Heart left ventricle (tissue), 16 donors: ENCODE measurements at regions not wholly inside any gene's neighbourhood (a gene's known extent, or its start where the extent isn't known, plus 50 kb on each side); places are given as distances from the start of the nearest gene placed in this dataset.
"Not testable (repeated sequence)": the region's sequence is repeated elsewhere in the genome, so short reads cannot be mapped to it uniquely, and the experiment has no call there.

Experiments
- ATAC-seq, 4 donors: fragments of 200-7000 bp; cut with Tn5 transposase; one replicate each; pipeline ENCODE4 v1.9.1; 2020 to 2022; ENCODE audit warnings: moderate library complexity in 4 of 4, mild to moderate bottlenecking in 3 of 4, moderate number of reproducible peaks in 1 of 4
- DNase-seq, 5 donors: peaks; one replicate each; pipeline ENCODE4 v3.0.0-alpha.2; 2020
- H3K27ac ChIP-seq, 12 donors: fragments of 200-600 bp; sonication (generic) in 4 of 12; one replicate each; pipeline versions ENCODE4 v1.5.0 to v1.8.0; 2016 to 2022; ENCODE audit warnings: mild to moderate bottlenecking in 2 of 12
- H3K27me3 ChIP-seq, 9 donors: fragments of 200-600 bp; sonication (generic) in 2 of 9; one replicate each; pipeline versions ENCODE4 v1.5.1 to v1.8.0; 2016 to 2022; ENCODE audit warnings: mild to moderate bottlenecking in 3 of 9
- H3K36me3 ChIP-seq, 9 donors: fragments of 200-600 bp; sonication (generic) in 2 of 9; one replicate each; pipeline versions ENCODE4 v1.5.0 to v1.8.0; 2018 to 2022; ENCODE audit warnings: mild to moderate bottlenecking in 2 of 9
- H3K4me1 ChIP-seq, 12 donors: fragments of 200-600 bp; sonication (generic) in 4 of 12; one replicate each; pipeline versions ENCODE4 v1.5.0 to v1.8.0; 2016 to 2022; ENCODE audit warnings: mild to moderate bottlenecking in 3 of 12
- H3K4me3 ChIP-seq, 12 donors: fragments of 200-600 bp; sonication (generic) in 4 of 12; one replicate each; pipeline versions ENCODE4 v1.5.0 to v1.8.0; 2017 to 2022; ENCODE audit warnings: mild to moderate bottlenecking in 9 of 12, moderate library complexity in 4 of 12
- H3K9me3 ChIP-seq, 12 donors: fragments of 200-600 bp; sonication (generic) in 4 of 12; one replicate each; pipeline versions ENCODE4 v1.5.0 to v1.8.0; 2016 to 2022; ENCODE audit warnings: mild to moderate bottlenecking in 1 of 12
- CTCF ChIP-seq, 12 donors: fragments of 200-600 bp; sonication (generic) in 4 of 12; IDR thresholded peaks; one replicate each; pipeline versions ENCODE4 v1.5.0 to v1.8.0; 2018 to 2022; ENCODE audit warnings: antibody characterized with exemption in 12 of 12, mild to moderate bottlenecking in 5 of 12
- POLR2A ChIP-seq, 2 donors: fragments of 450-650 bp; IDR thresholded peaks; one replicate each; pipeline ENCODE4 v1.6.1; 2017; ENCODE audit warnings: antibody characterized with exemption in 2 of 2, mild to moderate bottlenecking in 2 of 2, moderate library complexity in 2 of 2
- WGBS, 4 donors: extraction: QIAGEN DNeasy Blood & Tissue Kit in 2 of 4; methylation state at CpG; one replicate each; pipeline versions ENCODE4 v1.1.5 to v1.1.7; 2013 to 2018; 5-methylcytosine and 5-hydroxymethylcytosine counted together
- intact Hi-C, 10 donors: fragments of 100-400 bp; cut with DNase I; formaldehyde crosslinking; loops; one replicate each; pipeline versions ENCODE4 v1.11.1 to v1.14.2; 2022
- donor health status: ischemic (EF 13 %, LVEDD 7.1; RV severe dilation, severe dysfunction).
- donor health status: healthy with polysubstance abuse.
- donor health status: DM: no; HTN: yes; CAD: no.
- donor health status: DM: no; HTN: no; CAD: no.
- donor health status: ischemic (EF 25% LVEDD 6.9; RV normal size, moderate dysfunction).
- donor health status: ischemic (EF 25% LVEDD 5.7; RV mildly dilated, moderate dysfunction).
- donor health status: healthy.
- donor health status: DM: yes; HTN: yes; CAD: no.
- donor health status: ischemic (EF 35%, LVEDD 5.7; RV mildly dilated, moderate dysfunction).
- donor health status: nonischemic (EF 11% LVEDD 7.7; RV severe dilation, severe dysfunction).
- donor health status: DM: yes; HTN: yes; CAD: no.
- donor health status: PGD.
- donor health status: ischemic (EF 29% LVEDD 5.4; RV normal size, mild dysfunction).
- donor health status: nonischemic (EF 23%, LVEDD 6.1; RV moderate dilation, normal function).

- TF ChIP-seq POLR2A (IDR thresholded peaks at IDR 0.05) (no peak), CTCF (IDR thresholded peaks at IDR 0.05) (no peak)
- no peaks in the 10 kb centered on the region for H3K9me3 ChIP-seq
- DNase-seq, result no peak
- H3K27me3 ChIP-seq, result no peaks in the 10 kb centered on the region
- H3K27ac ChIP-seq, result no peak overlapping the region
- WGBS, 4 donors, result 36 to 39% (median 38%) methylated on average over 2 of the region's 2 CpGs
- ATAC-seq, result no peak
- no peaks in the 10 kb centered on the region for H3K36me3 ChIP-seq
- peaks cover 0 to 15% (median 0%) of the 10 kb centered on the region in 12 donors for H3K4me1 ChIP-seq
- intact Hi-C loops, result no loop called here
- no peak overlapping the region for H3K4me3 ChIP-seq
Observed at GRCh38 chr4:110869114-110869513, 246.2 kb upstream of the PITX2 start.

GRCh38 chr4:110869862-110870572 lies 247.1 kb upstream of the PITX2 start:
- Histone ChIP-seq H3K27me3 (no peaks in the 10 kb centered on the region), H3K36me3 (no peaks in the 10 kb centered on the region), H3K4me1 (peaks cover 0 to 15% (median 0%) of the 10 kb centered on the region in 12 donors), H3K4me3 (no peak overlapping the region), H3K27ac (no peak overlapping the region), H3K9me3 (no peaks in the 10 kb centered on the region)
- WGBS, 4 donors, result 68 to 76% (median 73%) methylated on average over 1 of the region's 1 CpG
- ATAC-seq (no peak), DNase-seq (no peak)
- intact Hi-C loops, result no loop called here
- TF ChIP-seq CTCF (IDR thresholded peaks at IDR 0.05) (no peak), POLR2A (IDR thresholded peaks at IDR 0.05) (no peak)

- ATAC-seq, H3K9me3 ChIP-seq, H3K4me3 ChIP-seq, intact Hi-C loops, H3K36me3 ChIP-seq, H3K4me1 ChIP-seq, H3K27ac ChIP-seq, H3K27me3 ChIP-seq, DNase-seq: not testable (repeated sequence)
- WGBS, 4 donors, result 76 to 91% (median 84%) methylated on average over 14 to 17 of the region's 18 CpGs
Observed at GRCh38 chr4:110876214-110876613, 253.3 kb upstream of the PITX2 start.

GRCh38 chr4:110876866-110877265 lies 254.0 kb upstream of the PITX2 start:
- no peaks in the 10 kb centered on the region for H3K36me3 ChIP-seq
- TF ChIP-seq POLR2A (IDR thresholded peaks at IDR 0.05) (no peak), CTCF (IDR thresholded peaks at IDR 0.05) (no peak)
- no peak overlapping the region for H3K27ac ChIP-seq
- no peak for ATAC-seq
- H3K4me3 ChIP-seq, result no peak overlapping the region
- peaks cover 0 to 3% (median 0%) of the 10 kb centered on the region in 9 donors for H3K27me3 ChIP-seq
- intact Hi-C loops, result no loop called here
- no peaks in the 10 kb centered on the region for H3K9me3 ChIP-seq
- H3K4me1 ChIP-seq, result no peaks in the 10 kb centered on the region
- WGBS, 4 donors, result 27 to 83% (median 72%) methylated on average over 1 of the region's 1 CpG
- no peak for DNase-seq
